GM12878 (cell line): ENCODE measurements at regions not wholly inside any gene's neighbourhood (a gene's known extent, or its start where the extent isn't known, plus 50 kb on each side); places are given as distances from the start of the nearest gene placed in this dataset.

Experiments used
- ATAC-seq: fragments of 200-7000 bp; cut with Tn5 transposase; 3 replicates; pipeline ENCODE4 v1.9.1; 2020; ENCODE audit warnings: mild to moderate bottlenecking, moderate library complexity
- BruUV-seq: library from RNA; stranded (reverse); fragments of 400-500 nt; replicated peaks from 2 replicates; lab custom pipeline; 2021; lab: Mats Ljungman, UMichigan
- CTCF ChIA-PET: fragments of 300-600 bp; sonication (Branson Sonifier 250); formaldehyde crosslinking; extraction: SDS; loops from one replicate; lab custom pipeline; 2021; ENCODE audit warnings: inconsistent platforms; lab: Yijun Ruan, JAX
- POLR2A ChIA-PET: fragments of 350-600 bp; formaldehyde crosslinking; extraction: SDS; loops from one replicate; lab custom pipeline; 2021; ENCODE audit warnings: inconsistent platforms; lab: Charles Lee
- RAD21 ChIA-PET: fragments of 300-600 bp; sonication (Branson Sonifier 250); formaldehyde crosslinking; loops from one replicate; lab custom pipeline; 2023; ENCODE audit warnings: antibody characterized with exemption; ENCODE audit not compliant: unreplicated experiment; lab: Charles Lee
- SMC1A ChIA-PET: fragments of 300-600 bp; sonication (Branson Sonifier 250); formaldehyde crosslinking; loops from one replicate; lab custom pipeline; 2023; ENCODE audit not compliant: unreplicated experiment, uncharacterized antibody; lab: Charles Lee
- DNase-seq: peaks from one replicate; pipeline ENCODE4 v3.0.0-alpha.2; 2011; ENCODE audit warnings: low read depth, low spot score
- FAIRE-seq: peaks from 3 replicates; lab custom pipeline; 2011; peaks lifted over from hg19 to GRCh38; lab: Jason Lieb, UNC
- H2AFZ ChIP-seq: 2 replicates; pipeline ENCODE4 v1.6.0; 2011; ENCODE audit warnings: low read depth, low read length, control low read depth; ENCODE audit not compliant: control insufficient read depth
- H3K27ac ChIP-seq: 2 replicates; pipeline ENCODE4 v1.5.1; 2011; ENCODE audit warnings: control low read depth; ENCODE audit not compliant: control insufficient read depth, insufficient read depth
- H3K27me3 ChIP-seq, 2 experiments: replicated peaks in 1 of 2; 2 replicates each; pipeline versions ENCODE4 v1.6.0 to v1.6.1; 2011; ENCODE audit warnings: low read length in 1 of 2; ENCODE audit not compliant: control insufficient read depth in 2 of 2, insufficient read depth in 2 of 2
- H3K36me3 ChIP-seq, 2 experiments: 2 replicates each; pipeline ENCODE4 v1.5.1; 2011; ENCODE audit warnings: low read length in 1 of 2; ENCODE audit not compliant: control insufficient read depth in 2 of 2, insufficient read depth in 2 of 2
- H3K4me1 ChIP-seq: 2 replicates; pipeline ENCODE4 v1.6.1; 2011; ENCODE audit warnings: mild to moderate bottlenecking, low read length, moderate library complexity, mixed read lengths; ENCODE audit not compliant: control insufficient read depth, insufficient read depth
- H3K4me2 ChIP-seq: 2 replicates; pipeline ENCODE4 v1.6.0; 2011; ENCODE audit warnings: control low read depth; ENCODE audit not compliant: control insufficient read depth, insufficient read depth
- H3K4me3 ChIP-seq: fragments of 200-600 bp; sonication (generic); 2 replicates; pipeline ENCODE4 v1.5.1; 2016
- H3K79me2 ChIP-seq: 2 replicates; pipeline ENCODE4 v1.6.0; 2011; ENCODE audit warnings: low read length; ENCODE audit not compliant: control insufficient read depth, insufficient read depth
- H3K9ac ChIP-seq: 2 replicates; pipeline ENCODE4 v1.8.0; 2011; ENCODE audit warnings: low read length, control low read depth, mixed read lengths; ENCODE audit not compliant: control insufficient read depth, insufficient read depth
- H3K9me3 ChIP-seq: replicated peaks from 3 replicates; pipeline ENCODE4 v1.5.1; 2011; ENCODE audit warnings: mild to moderate bottlenecking, low read length; ENCODE audit not compliant: control insufficient read depth, insufficient read depth
- H4K20me1 ChIP-seq: 2 replicates; pipeline ENCODE4 v1.6.0; 2011; ENCODE audit not compliant: control insufficient read depth, insufficient read depth
- KLF5 ChIP-seq: fragments of 450-650 bp; IDR thresholded peaks from 2 replicates; pipeline ENCODE4 v1.6.1; 2014; ENCODE audit warnings: mild to moderate bottlenecking; ENCODE audit not compliant: partially characterized antibody
- RAD51 ChIP-seq: fragments of 450-650 bp; IDR thresholded peaks from 2 replicates; pipeline ENCODE4 v1.6.1; 2016; ENCODE audit warnings: moderate library complexity, mild to moderate bottlenecking, inconsistent platforms
- SP1 ChIP-seq: IDR thresholded peaks from one replicate; pipeline ENCODE4 v1.6.1; 2011; ENCODE audit warnings: low read depth, low read length
- ZNF274 ChIP-seq: IDR thresholded peaks from one replicate; pipeline ENCODE4 v1.8.0; 2011; ENCODE audit not compliant: insufficient read length, insufficient read depth
- WGBS: methylation state at CpG from one replicate; pipeline ENCODE4 v1.1.6; 2016; ENCODE audit warnings: low lambda C conversion rate; ENCODE audit not compliant: insufficient replicate concordance, insufficient coverage; ENCODE audit errors: missing lambda C conversion rate; 5-methylcytosine and 5-hydroxymethylcytosine counted together
- in situ Hi-C: fragments of 300-500 bp; cut with MboI; formaldehyde crosslinking; loops from 9 replicates; pipeline ENCODE4 v1.14.3; 2018; ENCODE audit warnings: mixed read lengths
- intact Hi-C: fragments of 100-400 bp; cut with micrococcal nuclease; formaldehyde crosslinking; loops from one replicate; pipeline ENCODE4 v1.14.2; 2022; ENCODE audit not compliant: unreplicated experiment
- TF ChIP-seq, protein P1 (sequence below): fragments of 450-650 bp; IDR thresholded peaks from 2 replicates; pipeline ENCODE4 v1.6.1; 2018; ENCODE audit warnings: mild to moderate bottlenecking, low read depth, moderate library complexity; ENCODE audit not compliant: partially characterized antibody
- TF ChIP-seq, protein P2 (sequence below): fragments of 450-650 bp; IDR thresholded peaks from 2 replicates; pipeline ENCODE4 v1.6.1; 2017; ENCODE audit warnings: low read depth, mild to moderate bottlenecking, moderate library complexity

DNA sequence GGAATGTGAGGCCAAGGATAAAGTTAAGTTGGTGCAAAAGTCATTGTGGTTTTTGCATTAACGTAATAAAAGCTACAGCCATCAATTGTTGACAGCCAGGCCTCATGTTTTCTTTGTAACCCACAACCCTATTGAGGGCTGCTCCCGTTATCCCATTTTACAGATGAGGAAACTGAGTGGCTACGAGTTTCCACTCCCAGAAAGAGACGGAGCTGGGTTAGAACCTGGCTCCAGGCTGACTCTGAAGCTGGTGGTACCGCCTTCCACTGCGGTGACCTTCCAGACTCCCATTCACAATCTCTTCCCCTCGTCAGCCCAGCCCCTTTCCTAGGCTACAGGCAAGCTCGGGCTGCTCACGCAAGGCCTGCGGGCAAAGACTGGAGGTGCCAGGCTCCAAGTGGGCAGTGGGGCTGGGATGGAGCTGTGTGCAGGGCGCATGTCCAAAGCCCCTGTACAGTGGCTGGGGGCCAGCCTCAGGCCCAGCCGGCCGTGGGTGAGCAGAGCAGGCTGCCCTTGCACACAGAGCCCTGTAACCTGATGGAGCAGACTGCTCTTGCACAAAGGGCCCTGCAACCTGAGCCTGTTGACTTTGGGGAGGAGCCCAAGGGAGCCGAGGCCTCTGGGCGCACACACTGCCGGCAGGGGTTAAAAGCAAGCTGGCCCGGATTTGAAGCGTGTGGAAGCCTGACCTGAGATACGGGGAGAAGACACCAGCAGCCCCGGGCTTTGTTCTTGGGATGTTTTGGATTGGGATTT is 97.4 kb upstream of the TMPRSS2 start:
- Histone ChIP-seq H3K79me2 (no peaks in the 10 kb centered on the region), H3K9me3 (no peaks in the 10 kb centered on the region), H2AFZ (no peak overlapping the region), H4K20me1 (no peaks in the 10 kb centered on the region), H3K27me3 (no peaks in the 10 kb centered on the region), H3K27ac (no peak overlapping the region), H3K9ac (no peak overlapping the region), H3K36me3 (no peaks in the 10 kb centered on the region), H3K4me1 (peaks cover 6% of the 10 kb centered on the region; the same call in 1 of the 2 replicates), H3K4me3 (no peak overlapping the region), H3K4me2 (no peak overlapping the region)
- in situ Hi-C loops (no loop called here), intact Hi-C loops (no loop called here)
- FAIRE-seq (no peak), ATAC-seq (no peak), DNase-seq (no peak)
- POLR2A ChIA-PET, result no interaction called here
- CTCF ChIA-PET, result interaction anchor here (1.6 kb wide), 1 partner anchor 322 kb away, joined by 3 read pairs; no protein-coding TSS in a partner anchor
- RAD21 ChIA-PET, result interaction anchor here (0.6 kb wide), 1 partner anchor 321 kb away, joined by 3 read pairs; no protein-coding TSS in a partner anchor
- 44% methylated on average over 20 of the region's 20 CpGs for WGBS
- SMC1A ChIA-PET, result no interaction called here
- TF ChIP-seq, protein P1, sequence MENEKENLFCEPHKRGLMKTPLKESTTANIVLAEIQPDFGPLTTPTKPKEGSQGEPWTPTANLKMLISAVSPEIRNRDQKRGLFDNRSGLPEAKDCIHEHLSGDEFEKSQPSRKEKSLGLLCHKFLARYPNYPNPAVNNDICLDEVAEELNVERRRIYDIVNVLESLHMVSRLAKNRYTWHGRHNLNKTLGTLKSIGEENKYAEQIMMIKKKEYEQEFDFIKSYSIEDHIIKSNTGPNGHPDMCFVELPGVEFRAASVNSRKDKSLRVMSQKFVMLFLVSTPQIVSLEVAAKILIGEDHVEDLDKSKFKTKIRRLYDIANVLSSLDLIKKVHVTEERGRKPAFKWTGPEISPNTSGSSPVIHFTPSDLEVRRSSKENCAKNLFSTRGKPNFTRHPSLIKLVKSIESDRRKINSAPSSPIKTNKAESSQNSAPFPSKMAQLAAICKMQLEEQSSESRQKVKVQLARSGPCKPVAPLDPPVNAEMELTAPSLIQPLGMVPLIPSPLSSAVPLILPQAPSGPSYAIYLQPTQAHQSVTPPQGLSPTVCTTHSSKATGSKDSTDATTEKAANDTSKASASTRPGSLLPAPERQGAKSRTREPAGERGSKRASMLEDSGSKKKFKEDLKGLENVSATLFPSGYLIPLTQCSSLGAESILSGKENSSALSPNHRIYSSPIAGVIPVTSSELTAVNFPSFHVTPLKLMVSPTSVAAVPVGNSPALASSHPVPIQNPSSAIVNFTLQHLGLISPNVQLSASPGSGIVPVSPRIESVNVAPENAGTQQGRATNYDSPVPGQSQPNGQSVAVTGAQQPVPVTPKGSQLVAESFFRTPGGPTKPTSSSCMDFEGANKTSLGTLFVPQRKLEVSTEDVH, result no peak
- TF ChIP-seq KLF5 (no peak), RAD51 (no peak), SP1 (no peak), ZNF274 (no peak)
- TF ChIP-seq, protein P2, sequence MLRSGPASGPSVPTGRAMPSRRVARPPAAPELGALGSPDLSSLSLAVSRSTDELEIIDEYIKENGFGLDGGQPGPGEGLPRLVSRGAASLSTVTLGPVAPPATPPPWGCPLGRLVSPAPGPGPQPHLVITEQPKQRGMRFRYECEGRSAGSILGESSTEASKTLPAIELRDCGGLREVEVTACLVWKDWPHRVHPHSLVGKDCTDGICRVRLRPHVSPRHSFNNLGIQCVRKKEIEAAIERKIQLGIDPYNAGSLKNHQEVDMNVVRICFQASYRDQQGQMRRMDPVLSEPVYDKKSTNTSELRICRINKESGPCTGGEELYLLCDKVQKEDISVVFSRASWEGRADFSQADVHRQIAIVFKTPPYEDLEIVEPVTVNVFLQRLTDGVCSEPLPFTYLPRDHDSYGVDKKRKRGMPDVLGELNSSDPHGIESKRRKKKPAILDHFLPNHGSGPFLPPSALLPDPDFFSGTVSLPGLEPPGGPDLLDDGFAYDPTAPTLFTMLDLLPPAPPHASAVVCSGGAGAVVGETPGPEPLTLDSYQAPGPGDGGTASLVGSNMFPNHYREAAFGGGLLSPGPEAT, result no peak
- BruUV-seq, result no TSS peak
